Loucy (cell line): ENCODE measurements at regions not wholly inside any gene's neighbourhood (a gene's known extent, or its start where the extent isn't known, plus 50 kb on each side); places are given as distances from the start of the nearest gene placed in this dataset.

Source experiments
- CTCF ChIP-seq: fragments of 200-600 bp; sonication (generic); conservative IDR thresholded peaks from 2 replicates; pipeline ENCODE4 v1.5.1; 2014; ENCODE audit warnings: mild to moderate bottlenecking, antibody characterized with exemption, low read length
- EZH2phosphoT487 ChIP-seq: fragments of 200-600 bp; IDR thresholded peaks from 2 replicates; pipeline ENCODE4 v1.6.1; 2018; ENCODE audit warnings: antibody characterized with exemption, mild to moderate bottlenecking, moderate library complexity, borderline replicate concordance

GRCh38 chr2:3110555-3110954 is 267.1 kb downstream of the EIPR1 start:
- TF ChIP-seq CTCF (no peak), EZH2phosphoT487 (no peak)
